HG03469 (cell line): ENCODE measurements at regions not wholly inside any gene's neighbourhood (a gene's known extent, or its start where the extent isn't known, plus 50 kb on each side); places are given as distances from the start of the nearest gene placed in this dataset.

Experiments
- ATAC-seq: cut with Tn5 transposase; IDR thresholded peaks from one replicate; pipeline ENCODE4 v1.9.1; 2021; ENCODE audit warnings: mild to moderate bottlenecking, moderate library complexity, moderate number of reproducible peaks; ENCODE audit not compliant: unreplicated experiment

DNA sequence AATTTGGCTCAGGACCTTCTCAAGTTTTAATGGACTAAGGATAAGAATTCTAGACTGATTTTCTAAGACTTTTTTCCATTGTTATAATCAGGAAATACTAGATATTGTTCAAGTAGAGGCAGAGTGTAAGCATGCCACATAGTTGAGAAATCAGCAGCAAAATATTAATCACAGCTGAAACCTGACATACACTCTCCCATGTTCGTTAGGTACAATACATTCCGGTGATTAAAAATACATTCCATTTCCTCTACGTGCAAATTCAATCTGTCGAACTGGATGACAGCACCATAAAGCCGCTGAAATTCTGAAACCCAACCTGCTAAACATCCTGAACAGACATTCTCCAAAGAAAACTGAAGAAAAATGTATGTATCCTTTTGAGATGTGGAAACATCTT is 587.6 kb upstream of the DIPK2B start:
- ATAC-seq, result no peak

DNA sequence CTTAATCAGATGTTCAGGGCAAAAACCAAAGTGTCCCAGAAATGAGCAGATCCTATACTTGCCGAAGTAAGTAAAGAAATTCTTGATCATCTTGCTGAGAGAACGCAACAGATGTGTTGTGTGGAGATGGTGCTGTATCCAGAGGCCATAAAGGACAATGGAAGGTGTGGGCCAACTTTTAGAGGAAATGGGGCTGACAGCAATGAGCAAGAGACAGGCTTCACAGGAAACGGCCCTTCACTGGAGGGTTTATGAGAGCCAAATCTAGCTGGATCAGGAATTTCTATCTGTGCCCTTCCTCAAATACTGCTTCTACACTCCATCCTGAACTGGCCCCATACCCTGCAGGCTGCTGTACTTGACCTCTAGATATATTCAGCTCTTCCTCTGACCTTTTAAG is 583.9 kb upstream of the DIPK2B start:
- no peak for ATAC-seq

DNA sequence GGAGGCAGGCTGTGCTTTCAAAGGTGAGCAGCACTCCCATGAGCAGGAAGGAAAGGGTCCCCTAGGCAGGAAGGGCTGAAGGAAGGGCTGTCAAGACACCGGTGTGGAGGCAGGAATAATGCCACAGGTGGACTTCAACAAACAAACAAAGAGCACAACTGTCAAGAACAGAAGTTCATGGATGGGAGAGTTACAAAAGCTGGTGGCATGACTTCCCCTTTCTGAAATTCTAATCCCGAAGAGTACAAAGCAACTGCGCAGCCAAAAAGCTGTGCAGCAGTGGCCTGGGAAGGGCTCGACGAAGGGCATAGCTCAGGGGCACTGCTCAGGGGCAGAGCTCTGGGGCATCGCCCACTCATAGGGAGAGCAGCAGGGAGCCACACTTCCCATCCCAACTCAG is 582.3 kb upstream of the DIPK2B start:
- ATAC-seq, result no peak

DNA sequence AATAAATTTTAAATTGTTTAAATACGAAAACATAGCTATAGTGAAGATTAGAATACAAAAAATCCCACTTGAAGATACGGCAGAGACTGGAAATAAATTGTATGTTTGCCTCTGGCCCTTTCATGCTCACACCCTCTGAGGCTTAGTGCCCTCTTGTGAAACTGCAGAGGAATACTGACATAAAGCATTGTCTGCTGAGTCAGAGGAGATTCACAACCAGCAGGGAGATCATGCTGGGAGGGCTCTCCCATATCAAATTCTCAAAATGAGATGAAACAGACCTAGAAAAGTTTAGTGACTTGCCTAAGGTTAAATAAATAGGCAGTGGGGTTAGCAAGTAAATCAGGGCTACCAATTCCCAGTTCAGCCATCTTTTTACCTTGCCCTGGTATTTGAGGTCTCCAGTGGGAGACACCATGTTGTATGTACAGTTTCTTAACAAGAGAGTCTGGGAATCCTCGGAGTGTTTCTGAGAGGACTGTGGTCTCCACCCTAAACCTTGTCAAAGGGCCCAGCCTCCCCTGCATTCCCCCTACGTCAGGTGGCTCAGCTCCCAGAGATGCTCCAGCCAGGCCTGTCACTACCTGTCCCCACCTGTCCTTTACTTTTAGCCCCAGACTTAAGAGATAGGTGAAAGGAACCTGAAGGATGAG is 581.4 kb upstream of the DIPK2B start:
- ATAC-seq, result no peak

DNA sequence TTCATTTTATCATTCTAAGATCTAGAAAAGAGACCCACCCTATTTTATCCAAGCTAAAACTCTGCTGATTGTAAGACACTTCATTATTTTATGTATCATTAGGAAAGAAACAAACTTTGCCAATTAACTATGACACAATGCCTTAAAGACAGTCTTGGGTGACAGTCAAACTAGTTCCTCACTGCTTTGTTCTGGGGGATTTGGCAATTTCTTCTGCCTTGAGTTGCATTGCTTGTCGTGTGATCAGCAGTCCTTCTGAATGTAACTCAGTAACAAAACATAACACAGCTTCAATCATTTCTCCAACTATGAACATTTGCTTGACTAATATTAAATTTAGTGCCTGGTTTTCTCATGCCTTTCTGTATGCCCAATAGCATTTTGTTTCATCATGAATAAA is 577.9 kb upstream of the DIPK2B start:
- no peak for ATAC-seq

DNA sequence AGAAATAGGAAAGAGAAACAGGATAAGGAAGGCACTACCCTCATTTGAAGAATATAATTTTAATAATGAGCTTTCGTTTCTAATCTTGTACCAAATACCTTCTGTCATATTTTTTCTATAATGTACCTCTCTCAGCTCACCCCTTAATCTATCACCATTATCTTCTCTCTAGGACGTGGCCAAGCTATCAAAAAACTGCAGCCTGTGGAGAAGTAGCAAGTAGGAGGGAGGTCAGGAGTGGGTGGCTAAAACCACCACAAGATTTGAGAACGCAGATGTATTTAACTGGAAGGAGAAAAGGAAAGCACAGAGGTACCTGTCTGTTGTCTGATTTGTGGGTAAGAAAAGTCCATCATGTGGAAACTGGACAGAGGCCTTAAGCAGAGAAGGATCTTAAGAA is 576.7 kb upstream of the DIPK2B start:
- no peak for ATAC-seq

DNA sequence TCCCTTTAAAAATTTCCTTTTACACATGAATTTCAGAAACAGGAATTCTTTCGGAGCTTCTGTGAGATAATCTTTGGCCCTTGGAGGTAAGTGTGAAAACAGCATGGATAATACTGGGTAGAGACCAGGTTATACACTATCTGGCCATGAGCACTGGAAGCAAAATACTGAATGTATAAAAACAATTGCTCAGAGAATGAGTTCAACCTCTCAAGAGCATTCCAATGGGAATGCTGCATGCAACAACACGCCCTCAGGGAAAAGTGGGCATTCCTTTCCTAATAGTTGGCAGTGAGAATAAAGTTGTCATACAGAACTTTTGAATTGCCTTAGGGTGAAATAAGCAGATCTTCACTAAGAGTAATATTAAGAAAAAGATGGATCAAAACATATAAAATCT is 574.8 kb upstream of the DIPK2B start:
- no peak for ATAC-seq

DNA sequence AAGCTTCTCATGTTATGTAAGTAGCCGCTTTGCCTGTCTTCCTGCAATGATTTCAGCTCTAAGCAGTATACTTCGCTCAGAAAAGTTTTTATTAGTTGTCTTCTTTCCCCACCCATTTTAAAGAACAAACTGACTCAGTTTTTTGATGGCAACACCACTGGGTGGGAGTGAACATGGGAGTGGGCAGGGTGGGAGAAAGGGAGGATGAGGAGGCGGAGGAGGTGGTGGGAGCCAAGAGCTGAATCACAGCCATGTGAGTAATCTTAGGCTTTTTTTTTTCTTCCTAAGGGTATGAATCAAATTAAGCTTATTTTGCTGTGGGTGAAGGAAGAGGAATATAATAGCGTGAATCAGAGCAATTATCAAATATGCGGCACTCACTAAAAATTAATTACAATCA is 574.3 kb upstream of the DIPK2B start:
- ATAC-seq, result no peak

DNA sequence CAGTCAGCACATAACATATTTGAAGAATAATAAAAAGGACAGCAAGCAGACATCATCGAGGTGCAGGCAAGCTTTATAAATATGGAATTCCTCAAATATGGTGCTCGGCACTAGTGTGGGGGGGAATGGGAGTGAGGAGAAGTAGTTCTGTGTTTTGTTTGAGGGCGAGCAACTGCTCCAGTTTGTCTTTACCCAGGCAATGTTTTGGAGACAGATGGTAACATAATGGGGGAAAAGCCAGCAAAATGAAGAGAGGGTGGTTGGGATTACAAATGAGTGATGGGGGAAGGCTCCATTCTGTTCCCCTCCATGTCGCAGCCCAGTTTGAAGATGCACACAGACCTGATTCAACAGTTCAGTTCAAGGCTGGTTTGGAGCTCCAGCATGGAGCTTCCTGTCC is 572.9 kb upstream of the DIPK2B start:
- no peak for ATAC-seq

DNA sequence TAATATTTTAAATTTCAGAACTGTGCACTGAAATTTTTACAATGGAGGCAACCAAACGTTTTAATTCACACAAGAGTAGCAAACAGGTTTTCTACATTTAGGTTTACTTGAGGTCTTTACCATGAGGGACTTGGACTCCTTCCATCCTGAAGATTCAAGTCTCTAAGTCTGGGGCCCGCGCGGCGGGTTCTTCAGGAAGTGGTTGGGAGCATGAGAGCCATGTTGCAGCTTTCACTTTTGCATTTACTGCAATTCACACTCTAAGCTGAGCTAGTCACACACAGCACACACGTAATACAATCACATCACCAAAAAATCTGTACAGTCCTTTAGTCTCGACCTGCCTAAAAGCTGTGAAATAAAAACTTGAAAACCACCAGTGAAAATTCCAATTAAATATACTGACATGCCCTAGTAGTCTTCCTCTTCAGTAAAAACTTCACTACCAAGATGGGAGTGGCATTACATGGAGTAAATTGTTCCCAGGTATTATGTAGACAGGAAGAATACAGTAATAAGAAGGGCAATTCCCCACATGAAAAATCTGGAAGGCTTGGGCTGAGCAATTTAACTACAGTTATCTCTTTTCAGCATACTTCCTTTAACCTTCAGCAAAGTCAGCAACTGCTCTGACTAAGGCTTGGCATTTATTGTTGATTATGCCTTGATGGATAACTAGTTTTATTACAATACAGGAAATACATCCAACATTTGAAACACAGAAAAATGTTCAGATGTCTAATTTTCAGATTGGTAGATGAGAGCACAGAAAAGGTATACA is 571.1 kb upstream of the DIPK2B start:
- ATAC-seq, result no peak

DNA sequence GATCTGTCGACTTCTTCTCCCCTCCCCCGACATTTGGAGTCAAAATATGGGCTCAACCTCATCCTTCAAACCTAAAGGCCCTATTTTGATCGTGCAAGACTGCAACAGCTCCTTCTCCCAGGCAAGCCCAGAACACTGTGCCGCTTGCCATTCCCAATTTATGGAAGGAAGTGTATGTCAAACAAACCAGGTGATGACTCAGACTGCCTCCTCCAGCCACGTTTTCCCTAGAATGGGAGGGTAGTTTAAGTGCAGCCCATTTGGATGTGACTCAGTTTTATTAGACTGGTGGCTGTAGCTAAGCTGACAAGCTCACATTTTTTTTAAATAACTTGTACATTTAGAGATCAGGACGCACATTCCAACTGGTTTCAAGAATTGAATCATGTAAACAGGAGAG is 570.4 kb upstream of the DIPK2B start:
- no peak for ATAC-seq

DNA sequence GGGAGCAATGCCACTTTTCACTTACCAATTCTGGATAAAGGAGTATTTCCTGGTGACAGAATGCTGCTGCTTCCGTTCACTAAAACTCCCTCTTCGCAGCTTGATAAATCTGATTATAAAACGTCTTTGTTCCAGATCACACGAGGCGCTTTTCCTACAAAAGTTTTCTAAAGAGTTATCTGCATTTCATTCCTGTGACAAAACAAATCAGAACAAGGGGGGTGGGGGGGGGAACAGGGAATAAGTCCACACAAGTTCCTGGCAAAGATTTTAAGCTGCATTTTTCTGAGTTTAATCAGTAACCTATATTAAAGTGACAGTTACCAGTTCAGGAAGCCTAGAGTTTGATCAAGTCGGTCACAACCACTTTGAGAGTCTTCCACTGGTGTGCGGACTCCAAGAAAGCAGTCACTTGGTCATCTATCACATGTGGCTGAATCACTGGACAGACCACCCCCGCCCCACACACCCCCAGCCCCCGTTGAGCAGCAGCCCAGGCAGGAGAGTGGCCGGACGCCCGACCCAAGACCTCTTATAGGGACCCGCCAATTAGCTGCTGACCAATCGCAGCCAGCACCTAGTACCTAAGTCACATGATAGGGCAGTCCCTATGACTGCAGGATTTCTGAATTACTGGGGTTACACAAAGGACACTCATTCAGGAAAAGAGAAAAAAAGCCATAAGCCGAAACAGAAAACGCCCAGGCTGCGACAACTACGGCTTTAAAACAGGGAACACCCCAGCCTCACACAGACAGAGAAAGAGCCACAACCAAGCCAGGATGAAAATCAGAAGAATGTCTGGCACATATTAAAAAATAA is 569.3 kb upstream of the DIPK2B start:
- ATAC-seq, result peak; percentile 81

DNA sequence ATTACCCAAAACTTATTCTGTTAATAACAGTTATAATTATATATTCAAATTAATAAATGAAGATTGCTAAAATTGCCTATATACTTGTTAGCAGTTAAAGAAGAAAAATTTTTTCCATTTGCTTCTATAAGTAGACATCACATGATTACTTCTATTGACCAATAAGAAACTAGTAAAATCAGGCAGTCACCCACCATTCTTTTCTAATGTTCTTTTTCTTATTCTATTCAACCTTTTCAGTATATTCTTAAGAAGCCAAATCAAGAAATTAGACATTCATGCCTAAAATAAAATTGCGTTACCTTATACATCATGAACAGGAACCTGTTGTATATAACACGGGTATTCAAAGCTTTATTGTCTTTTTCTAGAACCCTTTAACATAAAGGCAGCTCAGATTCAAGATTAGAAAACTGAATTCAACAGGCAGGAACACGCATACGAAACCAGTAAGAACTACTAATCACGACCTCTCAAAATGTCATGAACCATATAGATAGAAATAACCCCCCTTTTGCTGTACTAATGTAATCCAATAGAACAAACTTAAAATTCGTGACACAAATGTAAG is 568.1 kb upstream of the DIPK2B start:
- no peak for ATAC-seq

DNA sequence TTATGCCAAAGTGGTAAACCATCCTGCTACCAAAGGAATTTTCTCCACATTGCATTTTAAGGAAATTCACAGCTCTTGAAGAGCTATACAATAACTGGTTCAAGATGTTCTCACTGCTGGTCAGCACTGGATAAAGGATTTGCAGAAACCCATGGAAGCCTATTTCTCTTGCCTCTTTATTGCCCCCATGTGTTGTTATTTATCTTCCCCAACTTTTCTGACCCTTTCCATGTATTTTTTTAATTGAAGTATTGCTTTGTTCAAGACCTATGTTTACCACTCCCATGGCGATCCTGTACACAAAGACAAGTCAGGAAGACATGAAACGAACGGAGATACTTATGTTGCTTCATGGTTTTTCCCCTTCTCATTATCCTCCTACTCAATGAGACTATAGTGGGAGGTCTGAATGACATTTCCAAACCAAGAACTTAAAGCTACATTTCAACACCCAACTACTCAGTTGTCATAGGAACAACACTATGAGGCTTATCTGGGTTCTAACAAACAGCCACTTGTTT is 566.4 kb upstream of the DIPK2B start:
- ATAC-seq, result no peak

DNA sequence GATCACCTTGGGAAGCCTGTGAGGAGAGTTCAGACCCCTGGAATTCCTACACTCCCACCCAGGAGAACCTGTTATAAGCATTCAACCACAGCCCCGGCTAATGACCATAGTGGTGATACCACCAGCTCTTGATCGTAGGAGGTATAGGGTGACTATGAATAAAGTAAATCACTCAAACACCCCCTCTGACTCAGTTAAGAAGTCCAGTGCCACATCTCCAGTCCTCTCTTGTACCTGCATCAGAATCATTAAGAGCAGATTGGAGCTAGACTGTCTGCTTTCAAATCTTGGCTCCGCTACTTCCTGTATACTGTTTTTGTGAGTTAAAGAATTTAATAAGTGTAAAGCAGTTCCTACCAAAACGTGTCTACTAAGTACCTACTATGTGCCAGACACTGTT is 565.1 kb upstream of the DIPK2B start:
- ATAC-seq, result no peak

DNA sequence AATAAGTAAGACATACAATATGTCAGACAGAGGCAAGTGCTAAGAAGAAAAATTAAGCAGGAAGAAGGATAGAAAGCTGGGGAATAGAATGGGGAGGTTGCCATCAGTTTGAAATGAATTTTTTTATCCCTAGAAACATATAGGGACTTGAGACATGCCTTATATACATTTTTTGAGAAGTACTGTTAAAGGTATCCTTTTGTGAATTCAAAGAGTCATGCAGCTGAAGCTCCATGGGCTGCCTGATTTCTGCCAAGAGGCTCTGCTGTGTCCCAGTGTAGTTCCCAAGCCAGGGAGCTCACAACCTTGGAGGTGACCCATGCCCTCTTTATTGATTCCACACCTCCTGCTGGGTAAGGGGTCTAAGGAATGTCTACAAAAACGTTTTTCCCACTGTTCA is 564.6 kb upstream of the DIPK2B start:
- ATAC-seq, result no peak

DNA sequence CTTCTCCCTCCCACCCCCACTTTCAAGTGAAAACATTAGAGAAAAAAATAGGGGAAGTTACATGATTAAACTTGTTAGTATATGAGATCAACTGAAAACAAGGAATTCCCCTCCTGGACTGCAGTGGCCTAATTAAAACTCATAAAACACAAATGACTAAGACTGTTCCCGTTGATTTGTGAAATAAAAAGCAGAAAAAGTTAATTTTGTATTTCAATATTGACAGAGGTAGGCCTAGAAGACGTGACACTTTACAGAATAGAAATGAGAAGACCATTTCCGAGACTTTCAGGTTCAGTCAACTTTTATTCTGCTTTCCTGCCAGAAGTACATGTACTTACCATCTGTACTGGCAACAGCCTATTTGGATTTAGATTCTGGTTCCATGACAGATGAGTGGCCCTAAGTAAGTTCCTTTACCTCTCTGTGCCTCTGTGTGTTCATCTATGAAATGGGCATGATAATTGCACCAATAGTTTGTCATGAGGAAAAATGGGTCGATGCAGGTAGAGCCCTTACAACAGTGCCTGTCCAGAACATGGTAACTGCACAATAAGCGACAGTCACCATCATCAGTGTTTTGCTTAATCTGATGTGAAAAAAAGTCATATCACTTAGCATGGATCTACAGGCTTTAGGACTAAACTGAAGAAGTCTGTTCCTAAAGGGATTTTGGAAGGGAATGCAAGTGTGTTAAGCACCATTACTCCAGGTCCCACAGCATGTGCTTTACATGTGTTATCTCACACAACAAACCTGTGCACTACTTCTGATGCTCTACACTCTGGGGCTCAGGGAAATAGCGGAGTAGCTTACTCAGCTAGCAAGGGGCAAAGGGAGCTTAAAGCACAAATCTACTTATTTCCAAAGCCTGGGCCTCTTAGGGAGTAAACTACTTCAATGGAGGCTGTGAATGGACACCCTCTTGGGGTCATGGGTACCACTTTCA is 562.3 kb upstream of the DIPK2B start:
- no peak for ATAC-seq

DNA sequence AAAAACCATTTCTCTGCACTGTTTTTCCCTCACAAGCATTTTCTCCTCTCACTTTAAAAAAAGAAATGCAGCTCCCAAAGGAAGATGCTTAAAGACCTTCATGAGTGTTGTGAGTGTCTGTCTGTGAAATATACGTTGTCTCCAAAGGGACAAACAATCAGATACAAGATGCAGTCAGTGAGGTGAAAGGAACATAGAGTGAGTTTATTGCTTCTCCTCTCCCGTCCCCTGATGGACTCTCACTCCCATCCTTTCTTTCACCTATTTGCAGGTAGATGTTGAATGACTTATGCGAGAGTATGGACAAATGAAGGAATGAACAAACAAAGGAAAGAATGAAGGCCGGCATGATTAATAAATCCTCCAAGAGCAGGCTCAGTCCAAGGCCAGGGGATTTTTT is 561.2 kb upstream of the DIPK2B start:
- ATAC-seq, result no peak

DNA sequence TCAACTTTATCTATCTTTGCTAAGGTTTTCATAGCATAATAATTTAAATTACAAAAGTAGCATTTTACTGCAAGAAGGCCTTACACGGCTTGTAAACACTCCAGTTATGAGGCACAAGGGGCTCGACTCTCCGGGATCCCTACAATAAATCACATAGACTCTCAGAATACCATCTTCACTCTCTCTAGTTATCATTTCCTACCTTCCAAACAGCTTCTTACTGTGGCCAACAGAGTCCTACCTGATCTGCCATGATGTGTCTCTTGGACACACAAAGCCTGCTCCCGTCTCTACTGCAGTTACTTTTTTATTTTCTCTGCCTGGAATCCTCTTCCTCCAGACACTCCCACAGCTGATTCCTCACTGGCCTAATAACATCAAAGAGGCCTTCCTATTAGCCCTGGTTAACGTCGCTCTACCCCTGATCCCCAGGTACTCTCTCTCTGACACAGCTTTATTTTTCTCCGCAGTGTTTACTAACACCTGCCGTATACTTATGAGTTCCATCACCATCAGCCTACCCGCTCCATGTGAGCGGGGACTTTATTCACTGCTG is 559.6 kb upstream of the DIPK2B start:
- ATAC-seq, result no peak
